Neutrophil (primary cell): ENCODE measurements at regions not wholly inside any gene's neighbourhood (a gene's known extent, or its start where the extent isn't known, plus 50 kb on each side); places are given as distances from the start of the nearest gene placed in this dataset.
"Not testable (repeated sequence)": the region's sequence is repeated elsewhere in the genome, so short reads cannot be mapped to it uniquely, and the experiment has no call there.

Experiments
- H3K27ac ChIP-seq: fragments of 200-600 bp; sonication (generic); 2 replicates; pipeline ENCODE4 v1.5.1; 2016; ENCODE audit warnings: mild to moderate bottlenecking, moderate library complexity
- H3K27me3 ChIP-seq: fragments of 200-600 bp; sonication (generic); 2 replicates; pipeline ENCODE4 v1.6.0; 2016; ENCODE audit warnings: mild to moderate bottlenecking
- H3K36me3 ChIP-seq: fragments of 200-600 bp; sonication (generic); 2 replicates; pipeline ENCODE4 v1.5.1; 2017
- H3K4me1 ChIP-seq, 2 experiments: fragments of 200-600 bp in 1 of 2; sonication (generic) in 1 of 2; 1 replicate in 1 of 2; 2 replicates in 1 of 2; pipeline versions ENCODE4 v1.5.1 to v1.6.1; 2013 to 2016; ENCODE audit warnings: low read depth in 1 of 2, low read length in 1 of 2, mild to moderate bottlenecking in 1 of 2, moderate library complexity in 1 of 2; ENCODE audit not compliant: control insufficient read depth in 1 of 2, insufficient read depth in 1 of 2
- H3K4me3 ChIP-seq, 2 experiments: fragments of 200-600 bp in 1 of 2; sonication (generic) in 1 of 2; 1 replicate in 1 of 2; 2 replicates in 1 of 2; pipeline ENCODE4 v1.5.1; 2013 to 2016; ENCODE audit warnings: low read depth in 1 of 2, low read length in 1 of 2, mild to moderate bottlenecking in 1 of 2, moderate library complexity in 1 of 2
- H3K9me3 ChIP-seq: fragments of 200-600 bp; sonication (generic); 2 replicates; pipeline ENCODE4 v1.5.1; 2016
- CTCF ChIP-seq: fragments of 200-600 bp; sonication (generic); IDR thresholded peaks from 2 replicates; pipeline ENCODE4 v1.5.1; 2016; ENCODE audit warnings: antibody characterized with exemption

- no peaks in the 10 kb centered on the region for H3K36me3 ChIP-seq
- H3K27me3 ChIP-seq = no peaks in the 10 kb centered on the region
- no peak for TF ChIP-seq CTCF
- peaks cover 28 to 30% of the 10 kb centered on the region in 2 experiments for H3K4me1 ChIP-seq
- no peak overlapping the region for H3K4me3 ChIP-seq
- no peaks in the 10 kb centered on the region for H3K9me3 ChIP-seq
- peak overlapping the region; percentile 41 for H3K27ac ChIP-seq
Measured at GRCh38 chr6:11460837-11461661, 76.5 kb upstream of the TMEM170B start.

- Histone ChIP-seq H3K4me3 (no peak overlapping the region), H3K27me3 (no peaks in the 10 kb centered on the region), H3K9me3 (no peaks in the 10 kb centered on the region), H3K4me1 (peaks cover 28 to 30% of the 10 kb centered on the region in 2 experiments), H3K36me3 (no peaks in the 10 kb centered on the region), H3K27ac (peak overlapping the region; percentile 41)
- peak; percentile 19 for TF ChIP-seq CTCF
Measured at GRCh38 chr6:11460001-11460668, 77.4 kb upstream of the TMEM170B start.

GRCh38 chr6:11459079-11459610 is 78.4 kb upstream of the TMEM170B start:
- no peak overlapping the region for H3K27ac ChIP-seq
- no peaks in the 10 kb centered on the region for H3K9me3 ChIP-seq
- no peak for TF ChIP-seq CTCF
- no peak overlapping the region for H3K4me3 ChIP-seq
- H3K36me3 ChIP-seq = no peaks in the 10 kb centered on the region
- peaks cover 28 to 30% of the 10 kb centered on the region in 2 experiments for H3K4me1 ChIP-seq
- H3K27me3 ChIP-seq = no peaks in the 10 kb centered on the region

GRCh38 chr6:11458509-11458908 is 79.0 kb upstream of the TMEM170B start:
- no peak overlapping the region for H3K4me3 ChIP-seq
- no peak for TF ChIP-seq CTCF
- peaks cover 28 to 30% of the 10 kb centered on the region in 2 experiments for H3K4me1 ChIP-seq
- no peaks in the 10 kb centered on the region for H3K36me3 ChIP-seq
- no peaks in the 10 kb centered on the region for H3K27me3 ChIP-seq
- H3K27ac ChIP-seq = no peak overlapping the region
- no peaks in the 10 kb centered on the region for H3K9me3 ChIP-seq

- H3K36me3 ChIP-seq, H3K27me3 ChIP-seq, H3K9me3 ChIP-seq, H3K4me3 ChIP-seq, H3K27ac ChIP-seq: not testable (repeated sequence)
- peaks cover 18 to 21% of the 10 kb centered on the region in 2 experiments for H3K4me1 ChIP-seq
Measured at GRCh38 chr6:11457422-11457821, 80.1 kb upstream of the TMEM170B start.

- H3K9me3 ChIP-seq, H3K27ac ChIP-seq, H3K4me3 ChIP-seq, H3K27me3 ChIP-seq, H3K4me1 ChIP-seq, H3K36me3 ChIP-seq: not testable (repeated sequence)
Measured at GRCh38 chr6:11452106-11452505, 85.4 kb upstream of the TMEM170B start.
